ENCODE measurements at regions not wholly inside any gene's neighbourhood (a gene's known extent, or its start where the extent isn't known, plus 50 kb on each side); places are given as distances from the start of the nearest gene placed in this dataset.

- no peak overlapping the region; a peak in 1 of 7 replicates for H3K27ac Mint-ChIP-seq
- Histone ChIP-seq H2BK15ac (ENCODE audit: low read depth, low read length) (no peak overlapping the region), H3K18ac (ENCODE audit: insufficient read length, low read depth, low read length) (no peak overlapping the region)
Measured at GRCh38 chr13:64770743-64771142, 2459.4 kb downstream of the PCDH9 start.

More at GRCh38 chr13:64770743-64771142, 2459.4 kb downstream of the PCDH9 start:
- no peaks in the 10 kb centered on the region for H3K23me2 ChIP-seq (ENCODE audit: insufficient read length, low read depth, low read length, poor library complexity, severe bottlenecking)
- H2BK5ac ChIP-seq (ENCODE audit: insufficient read length, low read length), result no peak overlapping the region
- H3K4me1 ChIP-seq (ENCODE audit: insufficient read depth, low read length), result peaks cover 3% of the 10 kb centered on the region; the same call in 1 of the 2 replicates
- no peak overlapping the region for H2AK5ac ChIP-seq (ENCODE audit: insufficient read length, low read length)
- Mint-ChIP-seq H3K4me1 (peaks cover 7 to 8% of the 10 kb centered on the region in 2 experiments), H3K9me3 (no peaks in the 10 kb centered on the region), H3K4me3 (no peak overlapping the region), H3K36me3 (ENCODE audit: insufficient read depth in 1 of 3, low read depth in 3 of 3) (no peaks in the 10 kb centered on the region), H3K27me3 (ENCODE audit: low read depth) (no peaks in the 10 kb centered on the region)
- H3K79me1 ChIP-seq (ENCODE audit: insufficient read depth, low read depth, low read length, poor library complexity, severe bottlenecking), result no peaks in the 10 kb centered on the region
- H3K14ac ChIP-seq (ENCODE audit: insufficient read depth, low read length), result no peak overlapping the region
- H3K27ac ChIP-seq (ENCODE audit: insufficient read length, low read depth, low read length), result no peak overlapping the region
- H4K8ac ChIP-seq (replicated peaks; ENCODE audit: insufficient read length, low read depth, low read length), result no peak overlapping the region
- no peak overlapping the region for H3K4ac ChIP-seq (ENCODE audit: low read depth, low read length)
- H2BK120ac ChIP-seq (ENCODE audit: low read depth, low read length, poor library complexity, severe bottlenecking), result no peak overlapping the region
- H3K23ac ChIP-seq (ENCODE audit: insufficient read length, low read depth, low read length), result no peak overlapping the region
- H4K91ac ChIP-seq (ENCODE audit: insufficient read length, low read depth, low read length), result no peak overlapping the region
- no peaks in the 10 kb centered on the region for H3K9me3 ChIP-seq (ENCODE audit: control insufficient read depth, low read depth, low read length)
- no peak overlapping the region for H2BK20ac ChIP-seq (ENCODE audit: low read depth, low read length, poor library complexity, severe bottlenecking)
- no peak overlapping the region for H3K4me2 ChIP-seq (ENCODE audit: insufficient read depth, insufficient read length, low read length)
- no peak for DNase-seq
- H3K56ac ChIP-seq (ENCODE audit: insufficient read length, low read depth, low read length), result no peak overlapping the region
- no peak for TF ChIP-seq CTCF (conservative IDR thresholded peaks at IDR 0.05)
- WGBS (ENCODE audit: extremely low coverage, insufficient read length, low lambda C conversion rate), result no CpG with 5 or more reads among the region's 4 CpGs
- H3K79me2 ChIP-seq (ENCODE audit: insufficient read depth, low read length), result no peaks in the 10 kb centered on the region
- H4K5ac ChIP-seq (ENCODE audit: insufficient read length, low read depth, low read length), result no peak overlapping the region
- H2AFZ ChIP-seq (ENCODE audit: low read length), result no peak overlapping the region
- no peak overlapping the region for H2BK12ac ChIP-seq (ENCODE audit: insufficient read length, low read depth, low read length)
- H3T11ph ChIP-seq (ENCODE audit: low read length), result no peak overlapping the region
- no peaks in the 10 kb centered on the region for H4K20me1 ChIP-seq (ENCODE audit: control insufficient read depth, insufficient read depth, insufficient read length)
- no peak overlapping the region for H3K9ac ChIP-seq (ENCODE audit: extremely low read depth, insufficient read length, low read length)
- H3K27me3 ChIP-seq (ENCODE audit: insufficient read depth, low read length), result no peaks in the 10 kb centered on the region
